ENCODE measurements at regions not wholly inside any gene's neighbourhood (a gene's known extent, or its start where the extent isn't known, plus 50 kb on each side); places are given as distances from the start of the nearest gene placed in this dataset.

DNA sequence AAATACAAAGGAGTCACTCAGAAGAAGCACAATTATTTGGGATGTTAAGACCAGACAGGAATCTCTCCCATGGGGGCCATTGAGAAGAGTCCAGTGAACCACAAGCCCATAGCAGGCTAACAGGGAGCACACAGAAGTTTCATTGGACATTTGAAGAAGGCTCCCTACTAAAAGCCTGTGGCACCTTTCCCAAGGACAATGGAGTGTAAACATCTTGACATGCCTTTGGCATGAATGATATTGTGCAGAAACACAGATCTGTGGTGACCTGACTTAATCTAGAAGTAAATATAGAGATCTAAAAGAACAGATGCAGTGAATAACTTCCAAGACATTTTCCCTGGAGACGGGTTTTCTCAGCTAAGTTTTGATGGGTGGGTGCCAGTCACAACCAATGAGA lies 221.5 kb downstream of the EPHA4 start:
- Mint-ChIP-seq H3K9me3 (peaks cover 1% of the 10 kb centered on the region), H3K36me3 (ENCODE audit: low read depth) (no peaks in the 10 kb centered on the region), H3K4me1 (no peaks in the 10 kb centered on the region), H3K4me3 (no peak overlapping the region), H3K27ac (no peak overlapping the region), H3K27me3 (peaks cover 9% of the 10 kb centered on the region)
- ATAC-seq (replicated peaks) = no peak

DNA sequence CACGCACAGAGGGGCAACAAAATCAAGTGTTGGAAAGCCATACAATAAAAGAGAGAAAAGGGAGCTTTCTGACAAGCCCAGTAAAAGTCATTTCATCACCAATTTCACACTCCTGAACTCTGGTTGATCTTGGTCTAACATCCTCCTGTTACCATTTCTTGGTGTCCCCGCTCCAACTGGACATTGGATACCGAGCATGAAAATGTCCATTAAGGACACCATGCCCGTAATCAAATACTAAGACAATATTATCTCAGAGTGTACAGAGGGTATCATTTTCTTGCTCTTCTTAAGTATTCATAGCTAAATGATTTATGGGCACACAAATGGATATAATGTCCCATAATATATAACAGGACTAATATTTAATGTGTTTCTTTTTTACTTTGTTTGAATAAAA lies 218.9 kb downstream of the EPHA4 start:
- no peaks in the 10 kb centered on the region for H3K4me1 Mint-ChIP-seq
- no peak overlapping the region for H3K27ac Mint-ChIP-seq
- H3K4me3 Mint-ChIP-seq = no peak overlapping the region
- H3K27me3 Mint-ChIP-seq = peaks cover 5% of the 10 kb centered on the region
- no peaks in the 10 kb centered on the region for H3K9me3 Mint-ChIP-seq
- H3K36me3 Mint-ChIP-seq (ENCODE audit: low read depth) = no peaks in the 10 kb centered on the region
- no peak for ATAC-seq (replicated peaks)

DNA sequence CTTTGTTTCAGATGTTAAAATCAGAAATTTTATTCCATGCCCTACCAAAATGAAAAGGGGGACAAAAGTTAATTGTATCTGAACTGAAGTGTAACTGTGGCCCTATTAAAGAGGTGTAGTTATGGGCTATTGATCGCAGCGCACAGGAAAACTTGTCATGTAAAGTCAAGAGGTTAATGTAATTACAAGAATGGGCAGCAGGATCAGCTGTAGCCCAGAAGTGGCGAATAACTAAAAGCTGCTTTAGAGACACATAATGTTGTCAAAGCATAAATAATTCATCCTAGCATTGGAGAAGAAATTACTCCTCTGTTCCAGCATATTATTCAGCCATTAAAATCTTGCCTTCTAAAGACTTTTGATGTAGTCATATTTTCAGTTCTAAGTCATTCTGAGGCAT lies 211.8 kb downstream of the EPHA4 start:
- Mint-ChIP-seq H3K4me1 (no peaks in the 10 kb centered on the region), H3K27ac (no peak overlapping the region), H3K36me3 (ENCODE audit: low read depth) (no peaks in the 10 kb centered on the region), H3K27me3 (peaks cover 5% of the 10 kb centered on the region), H3K9me3 (peaks cover 5% of the 10 kb centered on the region), H3K4me3 (no peak overlapping the region)
- no peak for ATAC-seq (replicated peaks)

DNA sequence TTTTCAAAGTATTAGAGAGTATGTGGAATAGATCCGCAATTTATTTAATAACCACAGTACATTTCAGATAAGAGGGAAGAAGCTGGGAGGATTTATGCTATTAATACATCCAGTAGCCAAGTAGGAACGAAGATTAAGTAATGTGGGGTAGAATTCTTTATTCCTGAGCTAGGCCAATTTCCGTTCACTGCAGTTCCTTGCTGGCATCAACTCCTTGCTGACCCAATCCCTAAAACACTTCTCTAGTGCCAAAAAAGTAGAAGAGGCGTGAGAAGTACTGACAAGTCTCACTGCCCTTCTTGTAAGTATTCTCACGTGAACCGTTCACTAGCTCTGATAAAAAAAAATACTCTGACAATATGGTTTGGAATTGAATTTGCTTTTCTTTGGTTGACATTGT lies 211.4 kb downstream of the EPHA4 start:
- H3K36me3 Mint-ChIP-seq (ENCODE audit: low read depth) = no peaks in the 10 kb centered on the region
- no peak for ATAC-seq (replicated peaks)
- H3K27me3 Mint-ChIP-seq = peaks cover 5% of the 10 kb centered on the region
- no peak overlapping the region for H3K4me3 Mint-ChIP-seq
- no peak overlapping the region for H3K27ac Mint-ChIP-seq
- peaks cover 5% of the 10 kb centered on the region for H3K9me3 Mint-ChIP-seq
- no peaks in the 10 kb centered on the region for H3K4me1 Mint-ChIP-seq

DNA sequence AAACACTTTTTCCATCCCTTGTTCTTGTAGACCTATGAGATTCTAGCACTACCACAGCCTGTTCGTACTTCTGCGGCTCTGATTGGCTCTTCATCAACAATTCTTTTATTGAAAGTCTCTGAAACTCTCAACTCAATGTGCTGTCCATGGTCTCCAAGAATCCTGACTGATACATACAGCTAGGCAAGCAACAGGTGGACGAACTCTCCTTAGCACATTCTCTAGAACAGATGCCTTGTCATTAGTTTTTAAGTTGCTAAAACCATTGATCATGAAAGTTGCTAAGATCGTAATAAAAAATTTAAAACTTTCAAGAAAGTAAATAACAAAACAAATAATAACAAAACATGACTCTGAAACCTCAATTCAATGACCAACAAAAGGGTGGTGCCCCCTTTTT lies 210.5 kb downstream of the EPHA4 start:
- Mint-ChIP-seq H3K27ac (no peak overlapping the region), H3K27me3 (peaks cover 5% of the 10 kb centered on the region), H3K4me3 (no peak overlapping the region), H3K9me3 (peaks cover 5% of the 10 kb centered on the region), H3K36me3 (ENCODE audit: low read depth) (no peaks in the 10 kb centered on the region), H3K4me1 (no peaks in the 10 kb centered on the region)
- ATAC-seq (replicated peaks) = no peak

DNA sequence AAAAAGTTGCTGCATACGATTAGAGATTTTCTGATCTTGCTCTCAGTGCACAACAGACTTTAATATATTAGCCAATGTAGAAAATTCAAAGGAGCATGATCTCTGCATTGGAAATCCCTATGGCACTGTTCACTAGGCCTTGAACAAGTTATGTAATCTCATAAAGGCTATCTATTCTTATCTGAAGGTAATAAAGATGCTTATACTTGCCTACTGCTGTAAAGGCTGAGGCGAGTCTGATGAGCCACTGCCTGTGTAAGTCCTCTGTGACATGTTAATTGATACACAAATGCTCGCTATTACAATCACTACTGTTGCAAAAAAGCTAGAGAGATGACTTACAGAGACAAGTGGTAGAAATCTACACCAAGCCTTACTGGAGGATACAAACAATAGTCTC lies 207.4 kb downstream of the EPHA4 start:
- Mint-ChIP-seq H3K36me3 (ENCODE audit: low read depth) (no peaks in the 10 kb centered on the region), H3K9me3 (peaks cover 5% of the 10 kb centered on the region), H3K4me3 (no peak overlapping the region), H3K4me1 (no peaks in the 10 kb centered on the region), H3K27me3 (peaks cover 5% of the 10 kb centered on the region), H3K27ac (no peak overlapping the region)
- ATAC-seq (replicated peaks) = no peak
